ENCODE measurements at regions not wholly inside any gene's neighbourhood (a gene's known extent, or its start where the extent isn't known, plus 50 kb on each side); places are given as distances from the start of the nearest gene placed in this dataset.

- DNase-seq (no peak), ATAC-seq (replicated peaks in 1 of 4) (no peak)
- ChIA-PET POLR2A (no interaction called here), CTCF (no interaction called here)
- H3K9me3 Mint-ChIP-seq, result peaks cover 0 to 3% (median 0%) of the 10 kb centered on the region in 3 donors
- no peaks in the 10 kb centered on the region for H3K27me3 Mint-ChIP-seq
- Histone ChIP-seq H3K4me3 (ENCODE audit: control insufficient read depth in 1 of 2, extremely low read depth in 1 of 2, low read length in 1 of 2) (no peak overlapping the region), H3K9me3 (no peaks in the 10 kb centered on the region), H3K27me3 (replicated peaks in 1 of 2; ENCODE audit: control insufficient read depth in 2 of 2, extremely low read depth in 1 of 2, insufficient read depth in 2 of 2, low read length in 1 of 2) (no peaks in the 10 kb centered on the region), H3K36me3 (ENCODE audit: control insufficient read depth in 2 of 2, extremely low read depth in 1 of 2, insufficient read depth in 1 of 2, low read length in 1 of 2) (no peaks in the 10 kb centered on the region), H3K27ac (ENCODE audit: low read length) (no peak overlapping the region), H3K4me1 (ENCODE audit: control insufficient read depth in 1 of 2, extremely low read depth in 1 of 2, insufficient read depth in 2 of 2, low read length in 2 of 2) (no peaks in the 10 kb centered on the region)
- no peaks in the 10 kb centered on the region for H3K4me1 Mint-ChIP-seq
- H3K4me3 Mint-ChIP-seq, result no peak overlapping the region
- WGBS (ENCODE audit: insufficient coverage), result 60% methylated on average over 3 of the region's 5 CpGs
- H3K36me3 Mint-ChIP-seq, result no peaks in the 10 kb centered on the region
- H3K27ac Mint-ChIP-seq, result no peak overlapping the region
These were observed 368.9 kb downstream of the SLITRK2 start for GRCh38 chrX:146186540-146186939.

GRCh38 chrX:146189371-146189770 lies 371.7 kb downstream of the SLITRK2 start:
- Mint-ChIP-seq H3K27ac (no peak overlapping the region), H3K9me3 (peaks cover 0 to 3% (median 2%) of the 10 kb centered on the region in 3 donors), H3K4me3 (no peak overlapping the region), H3K27me3 (no peaks in the 10 kb centered on the region), H3K4me1 (no peaks in the 10 kb centered on the region), H3K36me3 (no peaks in the 10 kb centered on the region)
- H3K9me3 ChIP-seq, result no peaks in the 10 kb centered on the region
- 67% methylated on average over 1 of the region's 3 CpGs for WGBS (ENCODE audit: insufficient coverage)
- no peak overlapping the region for H3K27ac ChIP-seq (ENCODE audit: low read length)
- DNase-seq, result no peak
- H3K27me3 ChIP-seq (replicated peaks in 1 of 2; ENCODE audit: control insufficient read depth in 2 of 2, extremely low read depth in 1 of 2, insufficient read depth in 2 of 2, low read length in 1 of 2), result no peaks in the 10 kb centered on the region
- no peaks in the 10 kb centered on the region for H3K36me3 ChIP-seq (ENCODE audit: control insufficient read depth in 2 of 2, extremely low read depth in 1 of 2, insufficient read depth in 1 of 2, low read length in 1 of 2)
- H3K4me3 ChIP-seq (ENCODE audit: control insufficient read depth in 1 of 2, extremely low read depth in 1 of 2, low read length in 1 of 2), result no peak overlapping the region
- ATAC-seq (replicated peaks in 1 of 4), result no peak
- no peaks in the 10 kb centered on the region for H3K4me1 ChIP-seq (ENCODE audit: control insufficient read depth in 1 of 2, extremely low read depth in 1 of 2, insufficient read depth in 2 of 2, low read length in 2 of 2)
- CTCF ChIA-PET, result no interaction called here
- POLR2A ChIA-PET, result no interaction called here

- WGBS (ENCODE audit: insufficient coverage), result 76% methylated on average over 3 of the region's 4 CpGs
- DNase-seq, result no peak
- no peaks in the 10 kb centered on the region for H3K9me3 ChIP-seq
- Mint-ChIP-seq H3K27ac (no peak overlapping the region), H3K36me3 (no peaks in the 10 kb centered on the region), H3K9me3 (peaks cover 0 to 5% (median 0%) of the 10 kb centered on the region in 3 donors), H3K27me3 (peaks cover 0 to 4% of the 10 kb centered on the region in 2 donors), H3K4me1 (no peaks in the 10 kb centered on the region), H3K4me3 (no peak overlapping the region)
- POLR2A ChIA-PET, result no interaction called here
- H3K4me1 ChIP-seq (ENCODE audit: control insufficient read depth in 1 of 2, extremely low read depth in 1 of 2, insufficient read depth in 2 of 2, low read length in 2 of 2), result no peaks in the 10 kb centered on the region
- no peak overlapping the region for H3K27ac ChIP-seq (ENCODE audit: low read length)
- no peaks in the 10 kb centered on the region for H3K36me3 ChIP-seq (ENCODE audit: control insufficient read depth in 2 of 2, extremely low read depth in 1 of 2, insufficient read depth in 1 of 2, low read length in 1 of 2)
- no peak for ATAC-seq (replicated peaks in 1 of 4)
- H3K27me3 ChIP-seq (replicated peaks in 1 of 2; ENCODE audit: control insufficient read depth in 2 of 2, extremely low read depth in 1 of 2, insufficient read depth in 2 of 2, low read length in 1 of 2), result no peaks in the 10 kb centered on the region
- no peak overlapping the region for H3K4me3 ChIP-seq (ENCODE audit: control insufficient read depth in 1 of 2, extremely low read depth in 1 of 2, low read length in 1 of 2)
- CTCF ChIA-PET, result no interaction called here
These were observed 391.2 kb downstream of the SLITRK2 start for GRCh38 chrX:146208821-146209220.

GRCh38 chrX:146224442-146224841 lies 406.8 kb downstream of the SLITRK2 start:
- WGBS (ENCODE audit: insufficient coverage), result no CpG with 5 or more reads among the region's 1 CpG
- Mint-ChIP-seq H3K4me1 (no peaks in the 10 kb centered on the region), H3K36me3 (no peaks in the 10 kb centered on the region), H3K27me3 (no peaks in the 10 kb centered on the region), H3K4me3 (no peak overlapping the region), H3K9me3 (peaks cover 2 to 12% (median 9%) of the 10 kb centered on the region in 3 donors), H3K27ac (no peak overlapping the region)
- Histone ChIP-seq H3K27ac (ENCODE audit: low read length) (no peak overlapping the region), H3K36me3 (ENCODE audit: control insufficient read depth in 2 of 2, extremely low read depth in 1 of 2, insufficient read depth in 1 of 2, low read length in 1 of 2) (no peaks in the 10 kb centered on the region), H3K4me1 (ENCODE audit: control insufficient read depth in 1 of 2, extremely low read depth in 1 of 2, insufficient read depth in 2 of 2, low read length in 2 of 2) (no peaks in the 10 kb centered on the region), H3K27me3 (replicated peaks in 1 of 2; ENCODE audit: control insufficient read depth in 2 of 2, extremely low read depth in 1 of 2, insufficient read depth in 2 of 2, low read length in 1 of 2) (no peaks in the 10 kb centered on the region), H3K9me3 (no peaks in the 10 kb centered on the region), H3K4me3 (ENCODE audit: control insufficient read depth in 1 of 2, extremely low read depth in 1 of 2, low read length in 1 of 2) (no peak overlapping the region)
- ChIA-PET CTCF (no interaction called here), POLR2A (no interaction called here)
- no peak for ATAC-seq (replicated peaks in 1 of 4)
- no peak for DNase-seq

GRCh38 chrX:146238173-146238572 lies 420.5 kb downstream of the SLITRK2 start:
- DNase-seq (no peak), ATAC-seq (replicated peaks in 1 of 4) (no peak)
- 100% methylated on average over 2 of the region's 2 CpGs for WGBS (ENCODE audit: insufficient coverage)
- Mint-ChIP-seq H3K4me1 (no peaks in the 10 kb centered on the region), H3K27ac (no peak overlapping the region), H3K36me3 (no peaks in the 10 kb centered on the region), H3K27me3 (peaks cover 0 to 9% of the 10 kb centered on the region in 2 donors), H3K9me3 (peaks cover 0 to 3% (median 0%) of the 10 kb centered on the region in 3 donors), H3K4me3 (no peak overlapping the region)
- ChIA-PET POLR2A (no interaction called here), CTCF (no interaction called here)
- H3K36me3 ChIP-seq (ENCODE audit: control insufficient read depth in 2 of 2, extremely low read depth in 1 of 2, insufficient read depth in 1 of 2, low read length in 1 of 2), result no peaks in the 10 kb centered on the region
- H3K4me1 ChIP-seq (ENCODE audit: control insufficient read depth in 1 of 2, extremely low read depth in 1 of 2, insufficient read depth in 2 of 2, low read length in 2 of 2), result no peaks in the 10 kb centered on the region
- H3K9me3 ChIP-seq, result no peaks in the 10 kb centered on the region
- no peak overlapping the region for H3K4me3 ChIP-seq (ENCODE audit: control insufficient read depth in 1 of 2, extremely low read depth in 1 of 2, low read length in 1 of 2)
- no peaks in the 10 kb centered on the region for H3K27me3 ChIP-seq (replicated peaks in 1 of 2; ENCODE audit: control insufficient read depth in 2 of 2, extremely low read depth in 1 of 2, insufficient read depth in 2 of 2, low read length in 1 of 2)
- no peak overlapping the region for H3K27ac ChIP-seq (ENCODE audit: low read length)

GRCh38 chrX:146241902-146242301 lies 424.3 kb downstream of the SLITRK2 start:
- CTCF ChIA-PET, result no interaction called here
- H3K4me1 Mint-ChIP-seq, result no peaks in the 10 kb centered on the region
- DNase-seq, result no peak
- peaks cover 0 to 14% of the 10 kb centered on the region in 2 donors for H3K27me3 Mint-ChIP-seq
- POLR2A ChIA-PET, result no interaction called here
- ATAC-seq (replicated peaks in 1 of 4), result no peak
- H3K4me3 Mint-ChIP-seq, result no peak overlapping the region
- Histone ChIP-seq H3K9me3 (no peaks in the 10 kb centered on the region), H3K27ac (ENCODE audit: low read length) (no peak overlapping the region), H3K4me3 (ENCODE audit: control insufficient read depth in 1 of 2, extremely low read depth in 1 of 2, low read length in 1 of 2) (no peak overlapping the region), H3K4me1 (ENCODE audit: control insufficient read depth in 1 of 2, extremely low read depth in 1 of 2, insufficient read depth in 2 of 2, low read length in 2 of 2) (no peaks in the 10 kb centered on the region), H3K27me3 (replicated peaks in 1 of 2; ENCODE audit: control insufficient read depth in 2 of 2, extremely low read depth in 1 of 2, insufficient read depth in 2 of 2, low read length in 1 of 2) (no peaks in the 10 kb centered on the region), H3K36me3 (ENCODE audit: control insufficient read depth in 2 of 2, extremely low read depth in 1 of 2, insufficient read depth in 1 of 2, low read length in 1 of 2) (no peaks in the 10 kb centered on the region)
- H3K36me3 Mint-ChIP-seq, result no peaks in the 10 kb centered on the region
- no peak overlapping the region for H3K27ac Mint-ChIP-seq
- WGBS (ENCODE audit: insufficient coverage), result no CpG with 5 or more reads among the region's 3 CpGs
- peaks cover 0 to 5% (median 3%) of the 10 kb centered on the region in 3 donors for H3K9me3 Mint-ChIP-seq

- no peak overlapping the region for H3K27ac Mint-ChIP-seq
- ATAC-seq (replicated peaks in 1 of 4), result no peak
- peaks cover 0 to 14% of the 10 kb centered on the region in 2 donors for H3K27me3 Mint-ChIP-seq
- ChIA-PET CTCF (no interaction called here), POLR2A (no interaction called here)
- H3K4me3 ChIP-seq (ENCODE audit: control insufficient read depth in 1 of 2, extremely low read depth in 1 of 2, low read length in 1 of 2), result no peak overlapping the region
- peaks cover 0 to 5% (median under 1%) of the 10 kb centered on the region in 3 donors for H3K9me3 Mint-ChIP-seq
- no peak for DNase-seq
- H3K27ac ChIP-seq (ENCODE audit: low read length), result no peak overlapping the region
- no peak overlapping the region for H3K4me3 Mint-ChIP-seq
- no peaks in the 10 kb centered on the region for H3K9me3 ChIP-seq
- H3K36me3 Mint-ChIP-seq, result no peaks in the 10 kb centered on the region
- WGBS (ENCODE audit: insufficient coverage), result 50% methylated on average over 1 of the region's 3 CpGs
- no peaks in the 10 kb centered on the region for H3K4me1 Mint-ChIP-seq
- no peaks in the 10 kb centered on the region for H3K4me1 ChIP-seq (ENCODE audit: control insufficient read depth in 1 of 2, extremely low read depth in 1 of 2, insufficient read depth in 2 of 2, low read length in 2 of 2)
- H3K27me3 ChIP-seq (replicated peaks in 1 of 2; ENCODE audit: control insufficient read depth in 2 of 2, extremely low read depth in 1 of 2, insufficient read depth in 2 of 2, low read length in 1 of 2), result no peaks in the 10 kb centered on the region
- no peaks in the 10 kb centered on the region for H3K36me3 ChIP-seq (ENCODE audit: control insufficient read depth in 2 of 2, extremely low read depth in 1 of 2, insufficient read depth in 1 of 2, low read length in 1 of 2)
These were observed 425.4 kb downstream of the SLITRK2 start for GRCh38 chrX:146243041-146243440.

Data from T-cell (primary cell).